Astrocyte (in vitro differentiated cells and primary cell): ENCODE measurements at regions not wholly inside any gene's neighbourhood (a gene's known extent, or its start where the extent isn't known, plus 50 kb on each side); places are given as distances from the start of the nearest gene placed in this dataset.

Experiments
- CTCF ChIP-seq: IDR thresholded peaks from 2 replicates; pipeline ENCODE4 v1.5.1; 2011; ENCODE audit warnings: low read depth, mild to moderate bottlenecking, inconsistent platforms, low read length, moderate library complexity; ENCODE audit not compliant: insufficient read depth
- EZH2 ChIP-seq: IDR thresholded peaks from 2 replicates; pipeline ENCODE4 v1.6.1; 2012; ENCODE audit warnings: mild to moderate bottlenecking, low read length, inconsistent platforms; ENCODE audit not compliant: insufficient read depth

- TF ChIP-seq CTCF (no peak), EZH2 (no peak)
These were observed 317.0 kb downstream of the USP25 start for GRCh38 chr21:16046656-16047330.
